ENCODE measurements at regions not wholly inside any gene's neighbourhood (a gene's known extent, or its start where the extent isn't known, plus 50 kb on each side); places are given as distances from the start of the nearest gene placed in this dataset.

GRCh38 chr12:65637150-65637549 is 187.1 kb upstream of the HMGA2 start:
- Histone ChIP-seq H3K36me3 (no peaks in the 10 kb centered on the region), H3K4me3 (no peak overlapping the region), H3K27me3 (no peaks in the 10 kb centered on the region), H3K27ac (no peak overlapping the region), H3K4me1 (no peaks in the 10 kb centered on the region), H3K9me3 (no peaks in the 10 kb centered on the region)
- TF ChIP-seq CTCF (IDR thresholded peaks at IDR 0.05) (no peak), POLR2A (IDR thresholded peaks at IDR 0.05) (no peak)
- DNase-seq (no peak), ATAC-seq (no peak)
- 57% methylated on average over 2 of the region's 2 CpGs for WGBS (ENCODE audit: insufficient coverage, low coverage, low lambda C conversion rate, missing lambda C conversion rate)
- intact Hi-C loops (cut with DNase I): no loop called here

- 52% methylated on average over 5 of the region's 5 CpGs for WGBS (ENCODE audit: insufficient coverage, low coverage, low lambda C conversion rate, missing lambda C conversion rate)
- no peak for ATAC-seq
- no peaks in the 10 kb centered on the region for H3K36me3 ChIP-seq
- no peak for DNase-seq
- H3K4me1 ChIP-seq: no peaks in the 10 kb centered on the region
- no peak overlapping the region for H3K4me3 ChIP-seq
- no peak overlapping the region for H3K27ac ChIP-seq
- H3K27me3 ChIP-seq: no peaks in the 10 kb centered on the region
- no peaks in the 10 kb centered on the region for H3K9me3 ChIP-seq
- intact Hi-C loops (cut with DNase I): no loop called here
- TF ChIP-seq CTCF (IDR thresholded peaks at IDR 0.05) (no peak), POLR2A (IDR thresholded peaks at IDR 0.05) (no peak)
These were observed 186.5 kb upstream of the HMGA2 start for GRCh38 chr12:65637774-65638173.

- Histone ChIP-seq H3K36me3 (no peaks in the 10 kb centered on the region), H3K27me3 (no peaks in the 10 kb centered on the region), H3K4me3 (no peak overlapping the region), H3K4me1 (no peaks in the 10 kb centered on the region), H3K27ac (no peak overlapping the region), H3K9me3 (no peaks in the 10 kb centered on the region)
- DNase-seq (no peak), ATAC-seq (no peak)
- TF ChIP-seq CTCF (IDR thresholded peaks at IDR 0.05) (no peak), POLR2A (IDR thresholded peaks at IDR 0.05) (no peak)
- intact Hi-C loops (cut with DNase I): no loop called here
These were observed 186.0 kb upstream of the HMGA2 start for GRCh38 chr12:65638324-65638723.

GRCh38 chr12:65640489-65640901 is 183.8 kb upstream of the HMGA2 start:
- Histone ChIP-seq H3K36me3 (no peaks in the 10 kb centered on the region), H3K4me3 (no peak overlapping the region), H3K27ac (no peak overlapping the region), H3K27me3 (no peaks in the 10 kb centered on the region), H3K4me1 (no peaks in the 10 kb centered on the region), H3K9me3 (no peaks in the 10 kb centered on the region)
- intact Hi-C loops (cut with DNase I): no loop called here
- no peak for TF ChIP-seq CTCF (IDR thresholded peaks at IDR 0.05)
- WGBS (ENCODE audit: insufficient coverage, low coverage, low lambda C conversion rate, missing lambda C conversion rate): 58% methylated on average over 3 of the region's 3 CpGs
- DNase-seq (no peak), ATAC-seq (no peak)

GRCh38 chr12:65642061-65642661 is 182.1 kb upstream of the HMGA2 start:
- Histone ChIP-seq H3K27ac (no peak overlapping the region), H3K4me1 (no peaks in the 10 kb centered on the region), H3K4me3 (no peak overlapping the region), H3K9me3 (no peaks in the 10 kb centered on the region), H3K36me3 (no peaks in the 10 kb centered on the region), H3K27me3 (no peaks in the 10 kb centered on the region)
- DNase-seq (no peak), ATAC-seq (no peak)
- intact Hi-C loops (cut with DNase I): no loop called here
- TF ChIP-seq CTCF (IDR thresholded peaks at IDR 0.05): no peak
- TF ChIP-seq POLR2A (IDR thresholded peaks at IDR 0.05): no peak
- WGBS (ENCODE audit: insufficient coverage, low coverage, low lambda C conversion rate, missing lambda C conversion rate): 70% methylated on average over 4 of the region's 5 CpGs
